ENCODE measurements at regions not wholly inside any gene's neighbourhood (a gene's known extent, or its start where the extent isn't known, plus 50 kb on each side); places are given as distances from the start of the nearest gene placed in this dataset.
A peak's percentile ranks its signal among the peaks of the same experiment; 100 is the strongest.

- peaks cover 11% of the 10 kb centered on the region for H3K4me1 Mint-ChIP-seq
- peak overlapping the region; percentile 96 for H3K27ac Mint-ChIP-seq
- WGBS (ENCODE audit: insufficient coverage): 6% methylated on average over 28 of the region's 28 CpGs
- Histone ChIP-seq H4K20me1 (ENCODE audit: control insufficient read depth, insufficient read depth, low read length, poor library complexity, severe bottlenecking) (no peaks in the 10 kb centered on the region), H3K9ac (ENCODE audit: low read length) (peak overlapping the region; percentile 98), H3K36me3 (replicated peaks in 1 of 2; ENCODE audit: control extremely low read depth in 1 of 2, control insufficient read depth in 1 of 2, extremely low read depth in 1 of 2, insufficient read depth in 2 of 2, low read length in 1 of 2) (no peaks in the 10 kb centered on the region), H3K4me2 (replicated peaks; ENCODE audit: low read depth, low read length, poor library complexity, severe bottlenecking) (peak overlapping the region; percentile 84), H3K27ac (ENCODE audit: low read length in 2 of 2) (peak overlapping the region; percentile 92 to 95), H3K4me3 (ENCODE audit: control extremely low read depth in 1 of 5, extremely low read depth in 1 of 5, insufficient read depth in 1 of 5, low read depth in 2 of 5, low read length in 4 of 5) (peak overlapping the region in 4 of 5 experiments; percentile 64 to 93 (median 90)), H3K9me3 (ENCODE audit: control extremely low read depth in 1 of 3, control insufficient read depth in 2 of 3, insufficient read depth in 1 of 3, low read length in 2 of 3) (no peaks in the 10 kb centered on the region), H3K4me1 (ENCODE audit: control insufficient read depth in 2 of 2, insufficient read depth in 2 of 2, low read length in 2 of 2) (peaks cover 7 to 23% of the 10 kb centered on the region in 2 donors), H3K27me3 (replicated peaks in 1 of 4; ENCODE audit: control extremely low read depth in 1 of 4, control insufficient read depth in 3 of 4, insufficient read depth in 4 of 4, low read length in 3 of 4) (no peaks in the 10 kb centered on the region), H2AFZ (ENCODE audit: insufficient read depth, low read depth, low read length, poor library complexity, severe bottlenecking) (peak overlapping the region; percentile 84), H3K79me2 (ENCODE audit: control insufficient read depth, insufficient read depth, low read length) (no peaks in the 10 kb centered on the region)
- H3K9me3 Mint-ChIP-seq (ENCODE audit: insufficient read depth): no peaks in the 10 kb centered on the region
- TF ChIP-seq CTCF (IDR thresholded peaks at IDR 0.05) (no peak), EZH2 (IDR thresholded peaks at IDR 0.05; ENCODE audit: borderline replicate concordance, insufficient read depth, low read depth, low read length, poor library complexity, severe bottlenecking) (no peak)
- ATAC-seq (ENCODE audit: low read depth) (peak; percentile 19), DNase-seq (peak; percentile 78)
- H3K4me3 Mint-ChIP-seq: peak overlapping the region; percentile 94
- intact Hi-C loops (cut with micrococcal nuclease): loop anchor here (1.0 to 2.0 kb wide), 2 partner anchors 55 to 173 kb away; partner anchors contain the start of genes HLA-A and POLR1H
- H3K27me3 Mint-ChIP-seq: no peaks in the 10 kb centered on the region
- ChIA-PET POLR2A (no interaction called here), CTCF (no interaction called here)
Observed at GRCh38 chr6:29887330-29887818, 55.0 kb upstream of the HLA-A start.

Data from B cell (primary cell).